GM10847 (cell line): ENCODE measurements at regions not wholly inside any gene's neighbourhood (a gene's known extent, or its start where the extent isn't known, plus 50 kb on each side); places are given as distances from the start of the nearest gene placed in this dataset.

Experiments used
- POLR2A ChIP-seq: IDR thresholded peaks from 2 replicates; pipeline ENCODE4 v1.6.1; 2011; ENCODE audit not compliant: insufficient read length; ENCODE audit errors: extremely low read depth

- TF ChIP-seq POLR2A, result no peak
These were observed 184.7 kb upstream of the PLEKHG7 start for GRCh38 chr12:92518071-92518470.

GRCh38 chr12:92516277-92516600 is 186.6 kb upstream of the PLEKHG7 start:
- TF ChIP-seq POLR2A, result no peak

- TF ChIP-seq POLR2A, result no peak
These were observed 189.5 kb upstream of the PLEKHG7 start for GRCh38 chr12:92513231-92513730.

GRCh38 chr12:92511786-92512185 is 191.0 kb upstream of the PLEKHG7 start:
- TF ChIP-seq POLR2A, result no peak

GRCh38 chr12:92509156-92509738 is 193.5 kb upstream of the PLEKHG7 start:
- TF ChIP-seq POLR2A, result no peak

GRCh38 chr12:92506891-92507290 is 195.9 kb upstream of the PLEKHG7 start:
- TF ChIP-seq POLR2A, result no peak

GRCh38 chr12:92506460-92506859 is 196.3 kb upstream of the PLEKHG7 start:
- no peak for TF ChIP-seq POLR2A

- no peak for TF ChIP-seq POLR2A
These were observed 197.2 kb upstream of the PLEKHG7 start for GRCh38 chr12:92505254-92506231.

GRCh38 chr12:92504594-92504981 is 198.2 kb upstream of the PLEKHG7 start:
- no peak for TF ChIP-seq POLR2A

- TF ChIP-seq POLR2A, result no peak
These were observed 198.7 kb upstream of the PLEKHG7 start for GRCh38 chr12:92503971-92504593.

GRCh38 chr12:92503029-92503931 is 199.5 kb upstream of the PLEKHG7 start:
- no peak for TF ChIP-seq POLR2A

GRCh38 chr12:92502417-92503028 is 200.3 kb upstream of the PLEKHG7 start:
- no peak for TF ChIP-seq POLR2A

GRCh38 chr12:92496790-92497189 is 206.0 kb upstream of the PLEKHG7 start:
- TF ChIP-seq POLR2A, result no peak

GRCh38 chr12:92495108-92495507 is 207.7 kb upstream of the PLEKHG7 start:
- no peak for TF ChIP-seq POLR2A

- no peak for TF ChIP-seq POLR2A
These were observed 209.0 kb upstream of the PLEKHG7 start for GRCh38 chr12:92493816-92494215.

- TF ChIP-seq POLR2A, result no peak
These were observed 209.8 kb upstream of the PLEKHG7 start for GRCh38 chr12:92492995-92493394.
